Heart left ventricle (tissue), 13 donors: ENCODE measurements at regions not wholly inside any gene's neighbourhood (a gene's known extent, or its start where the extent isn't known, plus 50 kb on each side); places are given as distances from the start of the nearest gene placed in this dataset.

Experiments
- POLR2A ChIP-seq, 2 donors: fragments of 450-650 bp; IDR thresholded peaks; one replicate each; pipeline ENCODE4 v1.6.1; 2017; ENCODE audit warnings: antibody characterized with exemption in 2 of 2, mild to moderate bottlenecking in 2 of 2, moderate library complexity in 2 of 2
- TF ChIP-seq, protein P1 (sequence below), 12 donors: fragments of 200-600 bp; sonication (generic) in 4 of 12; IDR thresholded peaks; one replicate each; pipeline versions ENCODE4 v1.5.0 to v1.8.0; 2018 to 2022; ENCODE audit warnings: antibody characterized with exemption in 12 of 12, mild to moderate bottlenecking in 5 of 12
- donor health status: ischemic (EF 13 %, LVEDD 7.1; RV severe dilation, severe dysfunction).
- donor health status: DM: no; HTN: yes; CAD: no.
- donor health status: DM: no; HTN: no; CAD: no.
- donor health status: ischemic (EF 25% LVEDD 6.9; RV normal size, moderate dysfunction).
- donor health status: ischemic (EF 25% LVEDD 5.7; RV mildly dilated, moderate dysfunction).
- donor health status: ischemic (EF 35%, LVEDD 5.7; RV mildly dilated, moderate dysfunction).
- donor health status: nonischemic (EF 11% LVEDD 7.7; RV severe dilation, severe dysfunction).
- donor health status: DM: yes; HTN: yes; CAD: no.
- donor health status: PGD.
- donor health status: ischemic (EF 29% LVEDD 5.4; RV normal size, mild dysfunction).
- donor health status: nonischemic (EF 23%, LVEDD 6.1; RV moderate dilation, normal function).

DNA sequence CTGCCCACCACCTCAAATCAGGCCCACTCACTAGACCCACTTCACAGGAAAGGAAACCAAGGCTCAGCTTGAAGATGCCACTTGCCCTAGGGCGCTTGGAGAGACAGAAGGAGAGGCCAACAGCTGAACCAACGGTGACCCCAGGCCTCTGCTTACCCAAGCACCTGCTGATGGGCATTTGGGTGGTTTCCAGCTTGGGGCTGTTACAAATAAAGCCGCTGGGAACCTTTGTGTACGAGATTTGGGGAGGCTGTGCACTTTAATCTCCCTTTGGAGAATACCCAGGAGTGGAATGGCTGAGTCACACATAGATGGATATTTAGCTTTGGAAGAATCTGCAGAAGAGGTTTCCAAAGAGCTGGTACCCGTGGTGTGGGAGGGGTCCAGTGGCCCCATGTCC, 50.9 kb upstream of the LINC01488 start:
- no peak for TF ChIP-seq POLR2A (IDR thresholded peaks at IDR 0.05)
- TF ChIP-seq, protein P1, sequence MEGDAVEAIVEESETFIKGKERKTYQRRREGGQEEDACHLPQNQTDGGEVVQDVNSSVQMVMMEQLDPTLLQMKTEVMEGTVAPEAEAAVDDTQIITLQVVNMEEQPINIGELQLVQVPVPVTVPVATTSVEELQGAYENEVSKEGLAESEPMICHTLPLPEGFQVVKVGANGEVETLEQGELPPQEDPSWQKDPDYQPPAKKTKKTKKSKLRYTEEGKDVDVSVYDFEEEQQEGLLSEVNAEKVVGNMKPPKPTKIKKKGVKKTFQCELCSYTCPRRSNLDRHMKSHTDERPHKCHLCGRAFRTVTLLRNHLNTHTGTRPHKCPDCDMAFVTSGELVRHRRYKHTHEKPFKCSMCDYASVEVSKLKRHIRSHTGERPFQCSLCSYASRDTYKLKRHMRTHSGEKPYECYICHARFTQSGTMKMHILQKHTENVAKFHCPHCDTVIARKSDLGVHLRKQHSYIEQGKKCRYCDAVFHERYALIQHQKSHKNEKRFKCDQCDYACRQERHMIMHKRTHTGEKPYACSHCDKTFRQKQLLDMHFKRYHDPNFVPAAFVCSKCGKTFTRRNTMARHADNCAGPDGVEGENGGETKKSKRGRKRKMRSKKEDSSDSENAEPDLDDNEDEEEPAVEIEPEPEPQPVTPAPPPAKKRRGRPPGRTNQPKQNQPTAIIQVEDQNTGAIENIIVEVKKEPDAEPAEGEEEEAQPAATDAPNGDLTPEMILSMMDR (IDR thresholded peaks at IDR 0.05): no peak
